ENCODE measurements at regions not wholly inside any gene's neighbourhood (a gene's known extent, or its start where the extent isn't known, plus 50 kb on each side); places are given as distances from the start of the nearest gene placed in this dataset.

DNA sequence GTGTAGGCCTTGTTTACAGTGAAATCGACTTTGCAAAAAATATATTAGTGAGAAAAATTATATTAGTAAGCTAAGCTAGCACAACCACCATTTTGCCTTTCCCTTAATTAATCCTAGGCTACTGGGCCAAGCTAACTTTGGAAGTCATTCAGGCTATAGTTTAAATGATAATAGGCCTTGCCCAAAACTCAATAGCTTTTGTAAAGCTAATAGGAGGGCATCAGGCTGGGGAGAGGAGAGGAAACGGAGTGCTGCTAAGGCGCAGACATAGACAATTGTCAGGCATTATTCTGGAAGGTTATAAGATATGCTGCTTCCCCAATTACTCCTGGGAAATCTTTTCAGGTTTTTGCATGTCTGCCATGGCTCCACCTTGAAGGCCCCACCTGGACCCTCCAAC, 1286.0 kb downstream of the NSUN3 start:
- H3K4me3 ChIP-seq (replicated peaks; ENCODE audit: low read depth, low read length), result no peak overlapping the region
- H3K36me3 ChIP-seq (ENCODE audit: control insufficient read depth, insufficient read depth, low read length), result no peaks in the 10 kb centered on the region
- TF ChIP-seq, protein P1, sequence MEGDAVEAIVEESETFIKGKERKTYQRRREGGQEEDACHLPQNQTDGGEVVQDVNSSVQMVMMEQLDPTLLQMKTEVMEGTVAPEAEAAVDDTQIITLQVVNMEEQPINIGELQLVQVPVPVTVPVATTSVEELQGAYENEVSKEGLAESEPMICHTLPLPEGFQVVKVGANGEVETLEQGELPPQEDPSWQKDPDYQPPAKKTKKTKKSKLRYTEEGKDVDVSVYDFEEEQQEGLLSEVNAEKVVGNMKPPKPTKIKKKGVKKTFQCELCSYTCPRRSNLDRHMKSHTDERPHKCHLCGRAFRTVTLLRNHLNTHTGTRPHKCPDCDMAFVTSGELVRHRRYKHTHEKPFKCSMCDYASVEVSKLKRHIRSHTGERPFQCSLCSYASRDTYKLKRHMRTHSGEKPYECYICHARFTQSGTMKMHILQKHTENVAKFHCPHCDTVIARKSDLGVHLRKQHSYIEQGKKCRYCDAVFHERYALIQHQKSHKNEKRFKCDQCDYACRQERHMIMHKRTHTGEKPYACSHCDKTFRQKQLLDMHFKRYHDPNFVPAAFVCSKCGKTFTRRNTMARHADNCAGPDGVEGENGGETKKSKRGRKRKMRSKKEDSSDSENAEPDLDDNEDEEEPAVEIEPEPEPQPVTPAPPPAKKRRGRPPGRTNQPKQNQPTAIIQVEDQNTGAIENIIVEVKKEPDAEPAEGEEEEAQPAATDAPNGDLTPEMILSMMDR (IDR thresholded peaks at IDR 0.05; ENCODE audit: insufficient read depth, low read length, poor library complexity, severe bottlenecking), result no peak
- no peaks in the 10 kb centered on the region for H3K27me3 ChIP-seq (replicated peaks; ENCODE audit: control insufficient read depth, insufficient read depth, low read length)
- no peak for DNase-seq (ENCODE audit: extremely low read depth, insufficient read length)

DNA sequence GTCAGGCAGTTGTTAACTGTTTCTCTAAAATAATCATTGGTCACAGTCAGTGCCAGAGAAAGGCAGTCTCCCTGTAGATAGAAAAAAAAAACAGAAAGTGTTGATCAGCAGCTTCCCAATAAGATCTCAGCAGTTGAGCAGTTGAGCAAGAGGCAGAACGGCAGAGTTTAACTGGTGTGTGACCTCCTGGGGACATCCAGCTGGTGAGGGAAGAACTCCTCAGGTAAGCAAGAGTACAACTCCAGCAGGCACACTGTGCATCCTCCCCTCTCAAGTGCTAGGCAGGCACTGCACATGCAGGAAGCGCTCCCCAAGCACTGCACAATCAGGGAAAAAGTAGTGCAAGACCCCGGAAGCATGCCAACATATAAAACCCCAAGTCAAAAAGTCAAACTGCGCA, 1287.2 kb downstream of the NSUN3 start:
- DNase-seq (ENCODE audit: extremely low read depth, insufficient read length), result no peak
- Histone ChIP-seq H3K27me3 (replicated peaks; ENCODE audit: control insufficient read depth, insufficient read depth, low read length) (no peaks in the 10 kb centered on the region), H3K4me3 (replicated peaks; ENCODE audit: low read depth, low read length) (no peak overlapping the region), H3K36me3 (ENCODE audit: control insufficient read depth, insufficient read depth, low read length) (no peaks in the 10 kb centered on the region)
- TF ChIP-seq, protein P1 (IDR thresholded peaks at IDR 0.05; ENCODE audit: insufficient read depth, low read length, poor library complexity, severe bottlenecking), result no peak

DNA sequence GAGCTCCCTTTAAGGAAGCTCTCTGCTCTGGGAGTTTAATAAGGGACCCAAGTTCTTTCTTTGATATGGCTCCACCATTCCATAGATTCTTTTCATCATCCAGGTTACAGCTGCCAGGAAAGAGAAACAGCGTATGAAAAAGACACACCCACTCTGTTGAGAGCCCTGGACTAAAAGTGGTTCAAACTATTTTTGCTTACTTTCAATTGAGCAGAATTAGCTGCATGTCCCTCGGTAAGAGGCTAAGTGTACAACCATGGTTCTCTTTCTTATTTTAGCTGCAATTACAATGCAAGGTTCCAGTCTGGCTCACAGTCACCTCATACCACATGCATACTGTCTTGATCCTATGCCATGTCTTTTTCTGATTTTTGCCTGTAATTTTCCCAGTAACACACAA, 1288.3 kb downstream of the NSUN3 start:
- DNase-seq (ENCODE audit: extremely low read depth, insufficient read length), result no peak
- Histone ChIP-seq H3K4me3 (replicated peaks; ENCODE audit: low read depth, low read length) (no peak overlapping the region), H3K36me3 (ENCODE audit: control insufficient read depth, insufficient read depth, low read length) (no peaks in the 10 kb centered on the region), H3K27me3 (replicated peaks; ENCODE audit: control insufficient read depth, insufficient read depth, low read length) (no peaks in the 10 kb centered on the region)
- TF ChIP-seq, protein P1 (IDR thresholded peaks at IDR 0.05; ENCODE audit: insufficient read depth, low read length, poor library complexity, severe bottlenecking), result no peak

DNA sequence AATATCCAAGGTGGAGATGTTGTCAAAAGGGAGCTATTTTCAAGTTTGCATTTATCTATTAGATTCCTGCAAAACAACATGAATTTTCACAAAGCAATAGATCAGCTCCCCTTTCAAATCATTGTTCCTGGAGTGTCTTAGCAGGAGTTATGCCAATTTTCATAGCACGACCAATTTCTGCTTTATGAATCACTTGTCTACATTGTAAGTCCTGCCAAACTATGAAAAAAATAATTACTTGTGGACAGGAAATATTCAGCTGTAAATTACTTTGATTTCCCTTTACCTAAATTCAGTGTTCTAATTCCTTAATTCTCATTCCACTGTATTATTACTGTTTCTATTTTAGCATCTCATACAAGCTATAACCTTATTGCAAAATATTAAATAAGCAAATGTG, 1289.6 kb downstream of the NSUN3 start:
- no peak for DNase-seq (ENCODE audit: extremely low read depth, insufficient read length)
- H3K27me3 ChIP-seq (replicated peaks; ENCODE audit: control insufficient read depth, insufficient read depth, low read length), result no peaks in the 10 kb centered on the region
- H3K4me3 ChIP-seq (replicated peaks; ENCODE audit: low read depth, low read length), result no peak overlapping the region
- TF ChIP-seq, protein P1 (IDR thresholded peaks at IDR 0.05; ENCODE audit: insufficient read depth, low read length, poor library complexity, severe bottlenecking), result no peak
- H3K36me3 ChIP-seq (ENCODE audit: control insufficient read depth, insufficient read depth, low read length), result no peaks in the 10 kb centered on the region

DNA sequence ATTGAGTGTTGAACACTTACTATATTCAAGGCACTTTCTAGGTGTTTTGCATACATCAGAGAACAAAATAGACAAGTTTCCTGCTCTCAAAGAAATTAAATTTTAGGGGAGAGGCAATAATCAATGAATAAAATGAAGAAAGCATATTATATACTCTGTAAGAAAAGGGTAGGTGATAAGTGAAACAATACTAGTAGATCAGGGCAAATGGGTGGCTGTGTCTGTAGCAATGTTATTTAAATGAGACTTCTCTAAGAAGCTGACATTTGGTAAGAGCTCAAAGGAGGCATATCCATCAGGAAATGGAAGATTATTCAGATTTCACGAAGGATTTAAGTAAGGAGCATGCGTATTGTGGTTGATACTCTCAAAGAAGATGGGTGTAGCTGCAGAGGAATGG, 1291.6 kb downstream of the NSUN3 start:
- no peak for DNase-seq (ENCODE audit: extremely low read depth, insufficient read length)
- Histone ChIP-seq H3K36me3 (ENCODE audit: control insufficient read depth, insufficient read depth, low read length) (no peaks in the 10 kb centered on the region), H3K27me3 (replicated peaks; ENCODE audit: control insufficient read depth, insufficient read depth, low read length) (no peaks in the 10 kb centered on the region), H3K4me3 (replicated peaks; ENCODE audit: low read depth, low read length) (no peak overlapping the region)
- TF ChIP-seq, protein P1 (IDR thresholded peaks at IDR 0.05; ENCODE audit: insufficient read depth, low read length, poor library complexity, severe bottlenecking), result no peak

DNA sequence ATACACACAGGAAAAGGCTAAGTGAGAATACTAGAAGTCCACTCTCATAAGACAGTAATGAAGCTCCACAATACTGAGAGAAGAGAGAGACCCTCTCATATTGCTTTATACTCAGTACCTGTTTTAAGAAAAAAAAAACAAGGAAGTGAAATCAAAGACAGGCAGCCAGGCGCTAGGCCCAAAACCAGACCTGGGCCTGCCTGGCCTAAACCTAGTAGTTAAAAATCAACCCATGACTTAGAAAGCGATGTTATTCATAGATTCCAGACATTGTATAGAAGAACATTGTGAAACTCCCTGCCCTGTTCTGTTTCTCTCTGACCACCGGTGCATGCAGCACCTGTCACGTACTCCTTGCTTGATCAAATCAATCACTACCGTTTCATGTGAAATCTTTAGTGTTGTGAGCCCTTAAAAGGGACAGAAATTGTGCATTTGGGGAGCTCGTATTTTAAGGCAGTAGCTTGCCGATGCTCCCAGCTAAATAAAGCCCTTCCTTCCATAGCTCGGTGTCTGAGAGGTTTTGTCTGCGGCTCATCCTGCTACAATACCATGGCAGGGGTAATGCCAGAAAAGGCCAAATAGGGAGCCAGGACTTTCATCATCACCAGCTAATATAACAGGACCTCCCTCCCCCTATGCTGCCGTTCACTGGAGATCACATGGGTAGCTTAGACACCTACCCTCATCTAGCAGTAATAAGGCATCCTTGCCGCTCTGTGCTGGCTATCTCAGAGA, 1294.1 kb downstream of the NSUN3 start:
- Histone ChIP-seq H3K27me3 (replicated peaks; ENCODE audit: control insufficient read depth, insufficient read depth, low read length) (no peaks in the 10 kb centered on the region), H3K4me3 (replicated peaks; ENCODE audit: low read depth, low read length) (no peak overlapping the region), H3K36me3 (ENCODE audit: control insufficient read depth, insufficient read depth, low read length) (no peaks in the 10 kb centered on the region)
- TF ChIP-seq, protein P1 (IDR thresholded peaks at IDR 0.05; ENCODE audit: insufficient read depth, low read length, poor library complexity, severe bottlenecking), result no peak
- no peak for DNase-seq (ENCODE audit: extremely low read depth, insufficient read length)
